Stomach (tissue), 4 donors: ENCODE measurements at regions not wholly inside any gene's neighbourhood (a gene's known extent, or its start where the extent isn't known, plus 50 kb on each side); places are given as distances from the start of the nearest gene placed in this dataset.

ENCODE experiments used
- POLR2AphosphoS5 ChIP-seq, 3 donors: sonication (generic); formaldehyde crosslinking; IDR thresholded peaks; one replicate each; pipeline ENCODE4 v1.6.1; 2016; ENCODE audit warnings: antibody characterized with exemption in 3 of 3
- TF ChIP-seq, protein P1 (sequence below), 7 experiments: fragments of 450-650 bp in 4 of 7; fragments of 200-600 bp in 3 of 7; sonication (generic) in 3 of 7; IDR thresholded peaks; one replicate each; pipeline ENCODE4 v1.5.1; 2016 to 2019; ENCODE audit warnings: antibody characterized with exemption in 7 of 7, control low read depth in 2 of 7, mild to moderate bottlenecking in 1 of 7

- TF ChIP-seq POLR2AphosphoS5 (IDR thresholded peaks at IDR 0.05) = no peak
- TF ChIP-seq, protein P1, sequence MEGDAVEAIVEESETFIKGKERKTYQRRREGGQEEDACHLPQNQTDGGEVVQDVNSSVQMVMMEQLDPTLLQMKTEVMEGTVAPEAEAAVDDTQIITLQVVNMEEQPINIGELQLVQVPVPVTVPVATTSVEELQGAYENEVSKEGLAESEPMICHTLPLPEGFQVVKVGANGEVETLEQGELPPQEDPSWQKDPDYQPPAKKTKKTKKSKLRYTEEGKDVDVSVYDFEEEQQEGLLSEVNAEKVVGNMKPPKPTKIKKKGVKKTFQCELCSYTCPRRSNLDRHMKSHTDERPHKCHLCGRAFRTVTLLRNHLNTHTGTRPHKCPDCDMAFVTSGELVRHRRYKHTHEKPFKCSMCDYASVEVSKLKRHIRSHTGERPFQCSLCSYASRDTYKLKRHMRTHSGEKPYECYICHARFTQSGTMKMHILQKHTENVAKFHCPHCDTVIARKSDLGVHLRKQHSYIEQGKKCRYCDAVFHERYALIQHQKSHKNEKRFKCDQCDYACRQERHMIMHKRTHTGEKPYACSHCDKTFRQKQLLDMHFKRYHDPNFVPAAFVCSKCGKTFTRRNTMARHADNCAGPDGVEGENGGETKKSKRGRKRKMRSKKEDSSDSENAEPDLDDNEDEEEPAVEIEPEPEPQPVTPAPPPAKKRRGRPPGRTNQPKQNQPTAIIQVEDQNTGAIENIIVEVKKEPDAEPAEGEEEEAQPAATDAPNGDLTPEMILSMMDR (IDR thresholded peaks at IDR 0.05) = no peak
Measured at GRCh38 chr4:22991576-22991975, 298.8 kb downstream of the GBA3 start.
